Smooth muscle cell (in vitro differentiated cells): ENCODE measurements at regions not wholly inside any gene's neighbourhood (a gene's known extent, or its start where the extent isn't known, plus 50 kb on each side); places are given as distances from the start of the nearest gene placed in this dataset.

Experiments used
- DNase-seq: peaks from one replicate; lab custom pipeline; 2025; ENCODE audit not compliant: unreplicated experiment; lab: John Stamatoyannopoulos, UW
- H2AFZ ChIP-seq: fragments of 200-600 bp; sonication (generic); 2 replicates; pipeline ENCODE4 v1.6.0; 2016; ENCODE audit warnings: antibody characterized with exemption, low read depth, mild to moderate bottlenecking
- H3F3A ChIP-seq: fragments of 200-600 bp; sonication (generic); 2 replicates; pipeline ENCODE4 v1.6.0; 2017; ENCODE audit warnings: antibody characterized with exemption, low read depth
- H3K27ac ChIP-seq: fragments of 200-600 bp; sonication (generic); 2 replicates; pipeline ENCODE4 v1.5.1; 2016; ENCODE audit warnings: low read depth, mild to moderate bottlenecking
- H3K27me3 ChIP-seq: fragments of 200-600 bp; sonication (generic); 2 replicates; pipeline ENCODE4 v1.6.1; 2016; ENCODE audit warnings: low read depth, mild to moderate bottlenecking
- H3K36me3 ChIP-seq: fragments of 200-600 bp; sonication (generic); 2 replicates; pipeline ENCODE4 v1.5.1; 2016; ENCODE audit warnings: low read depth
- H3K4me1 ChIP-seq: fragments of 200-600 bp; sonication (generic); 2 replicates; pipeline ENCODE4 v1.5.1; 2016; ENCODE audit warnings: low read depth
- H3K4me2 ChIP-seq: fragments of 200-600 bp; sonication (generic); 2 replicates; pipeline ENCODE4 v1.6.0; 2016; ENCODE audit warnings: mild to moderate bottlenecking
- H3K4me3 ChIP-seq: fragments of 200-600 bp; sonication (generic); 2 replicates; pipeline ENCODE4 v1.5.1; 2016; ENCODE audit warnings: mild to moderate bottlenecking
- H3K79me2 ChIP-seq: fragments of 200-600 bp; sonication (generic); 2 replicates; pipeline ENCODE4 v1.6.0; 2016; ENCODE audit warnings: low read depth, mild to moderate bottlenecking
- H3K9ac ChIP-seq: fragments of 200-600 bp; sonication (generic); 2 replicates; pipeline ENCODE4 v1.6.0; 2016; ENCODE audit warnings: low read depth
- H3K9me3 ChIP-seq: fragments of 200-600 bp; sonication (generic); replicated peaks from 2 replicates; pipeline ENCODE4 v1.5.1; 2016; ENCODE audit warnings: low read depth
- H4K20me1 ChIP-seq: fragments of 200-600 bp; sonication (generic); 2 replicates; pipeline ENCODE4 v1.6.0; 2016; ENCODE audit warnings: low read depth
- WGBS: methylation state at CpG from one replicate; pipeline ENCODE4 v1.1.7; 2016; ENCODE audit warnings: low lambda C conversion rate; 5-methylcytosine and 5-hydroxymethylcytosine counted together
- TF ChIP-seq, protein P1 (sequence below): fragments of 200-600 bp; sonication (generic); IDR thresholded peaks from 2 replicates; pipeline ENCODE4 v1.5.1; 2017; ENCODE audit warnings: borderline replicate concordance, mild to moderate bottlenecking, antibody characterized with exemption; ENCODE audit not compliant: insufficient read depth, poor library complexity, severe bottlenecking

DNA sequence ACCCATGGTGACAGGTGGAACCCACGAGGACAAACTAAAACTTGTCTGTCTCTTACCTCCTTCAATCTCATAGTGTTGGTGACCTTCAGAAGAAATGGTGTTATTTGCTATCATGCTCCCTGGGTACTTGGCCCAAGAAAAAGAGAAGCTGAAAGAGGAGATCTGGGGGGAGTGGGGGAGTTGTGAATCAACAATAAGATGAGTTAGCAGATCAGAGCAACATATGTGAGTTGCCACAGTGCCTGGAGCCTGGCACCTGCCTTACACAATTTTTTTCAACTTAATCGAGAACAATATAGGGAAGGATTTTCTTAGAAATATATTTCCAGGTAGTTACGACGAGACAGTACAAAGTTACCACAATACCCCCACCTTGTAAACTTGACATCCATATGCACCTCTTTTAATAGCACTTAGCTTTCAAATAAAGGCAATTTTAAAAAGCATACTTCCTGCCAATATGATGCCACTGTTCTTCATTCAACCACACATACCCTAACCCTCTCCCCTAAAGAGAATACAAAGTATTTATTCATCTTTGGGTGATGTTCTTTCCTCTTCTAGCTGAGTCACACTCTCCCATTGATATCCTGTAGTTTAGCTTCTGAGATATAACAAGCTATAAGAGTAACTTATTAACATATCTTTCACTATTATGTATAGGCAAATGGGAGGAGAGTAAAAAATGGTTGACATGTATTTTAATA is 424.1 kb upstream of the OR4E1 start:
- Histone ChIP-seq H3K36me3 (no peaks in the 10 kb centered on the region), H3K9ac (no peak overlapping the region), H3K4me3 (no peak overlapping the region), H4K20me1 (no peaks in the 10 kb centered on the region), H3K27me3 (peaks cover 3% of the 10 kb centered on the region), H2AFZ (no peak overlapping the region), H3K9me3 (no peaks in the 10 kb centered on the region), H3K79me2 (no peaks in the 10 kb centered on the region), H3K4me2 (no peak overlapping the region), H3K4me1 (no peaks in the 10 kb centered on the region), H3F3A (no peaks in the 10 kb centered on the region), H3K27ac (no peak overlapping the region)
- DNase-seq, result no peak
- TF ChIP-seq, protein P1, sequence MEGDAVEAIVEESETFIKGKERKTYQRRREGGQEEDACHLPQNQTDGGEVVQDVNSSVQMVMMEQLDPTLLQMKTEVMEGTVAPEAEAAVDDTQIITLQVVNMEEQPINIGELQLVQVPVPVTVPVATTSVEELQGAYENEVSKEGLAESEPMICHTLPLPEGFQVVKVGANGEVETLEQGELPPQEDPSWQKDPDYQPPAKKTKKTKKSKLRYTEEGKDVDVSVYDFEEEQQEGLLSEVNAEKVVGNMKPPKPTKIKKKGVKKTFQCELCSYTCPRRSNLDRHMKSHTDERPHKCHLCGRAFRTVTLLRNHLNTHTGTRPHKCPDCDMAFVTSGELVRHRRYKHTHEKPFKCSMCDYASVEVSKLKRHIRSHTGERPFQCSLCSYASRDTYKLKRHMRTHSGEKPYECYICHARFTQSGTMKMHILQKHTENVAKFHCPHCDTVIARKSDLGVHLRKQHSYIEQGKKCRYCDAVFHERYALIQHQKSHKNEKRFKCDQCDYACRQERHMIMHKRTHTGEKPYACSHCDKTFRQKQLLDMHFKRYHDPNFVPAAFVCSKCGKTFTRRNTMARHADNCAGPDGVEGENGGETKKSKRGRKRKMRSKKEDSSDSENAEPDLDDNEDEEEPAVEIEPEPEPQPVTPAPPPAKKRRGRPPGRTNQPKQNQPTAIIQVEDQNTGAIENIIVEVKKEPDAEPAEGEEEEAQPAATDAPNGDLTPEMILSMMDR, result no peak
- 81% methylated on average over 4 of the region's 4 CpGs for WGBS

DNA sequence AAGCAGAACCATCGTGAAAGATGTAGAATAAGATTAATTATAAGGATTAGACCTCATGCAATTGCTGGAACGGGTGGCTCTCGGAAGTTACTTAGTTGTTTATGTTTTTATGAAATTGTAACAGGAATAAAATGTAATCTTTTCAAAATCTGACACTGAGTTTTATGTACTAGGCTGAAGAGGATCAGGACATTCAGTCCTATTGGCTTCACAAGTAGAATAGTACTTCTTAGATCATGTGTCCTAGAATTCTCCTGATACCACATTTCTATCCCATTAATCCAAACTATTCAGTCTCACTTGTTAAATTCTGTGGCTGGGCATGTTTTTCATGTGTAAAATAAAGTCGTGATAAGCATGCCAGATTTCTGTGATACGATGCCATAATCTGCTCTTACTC is 423.5 kb upstream of the OR4E1 start:
- no peak for DNase-seq
- no peak overlapping the region for H2AFZ ChIP-seq
- no peak overlapping the region for H3K4me3 ChIP-seq
- no peaks in the 10 kb centered on the region for H3F3A ChIP-seq
- no peaks in the 10 kb centered on the region for H3K36me3 ChIP-seq
- no peak overlapping the region for H3K27ac ChIP-seq
- 64% methylated on average over 5 of the region's 5 CpGs for WGBS
- TF ChIP-seq, protein P1, result no peak
- H3K4me2 ChIP-seq, result no peak overlapping the region
- H3K9me3 ChIP-seq, result no peaks in the 10 kb centered on the region
- no peaks in the 10 kb centered on the region for H3K4me1 ChIP-seq
- H3K79me2 ChIP-seq, result no peaks in the 10 kb centered on the region
- H3K27me3 ChIP-seq, result peaks cover 3% of the 10 kb centered on the region
- no peak overlapping the region for H3K9ac ChIP-seq
- no peaks in the 10 kb centered on the region for H4K20me1 ChIP-seq

DNA sequence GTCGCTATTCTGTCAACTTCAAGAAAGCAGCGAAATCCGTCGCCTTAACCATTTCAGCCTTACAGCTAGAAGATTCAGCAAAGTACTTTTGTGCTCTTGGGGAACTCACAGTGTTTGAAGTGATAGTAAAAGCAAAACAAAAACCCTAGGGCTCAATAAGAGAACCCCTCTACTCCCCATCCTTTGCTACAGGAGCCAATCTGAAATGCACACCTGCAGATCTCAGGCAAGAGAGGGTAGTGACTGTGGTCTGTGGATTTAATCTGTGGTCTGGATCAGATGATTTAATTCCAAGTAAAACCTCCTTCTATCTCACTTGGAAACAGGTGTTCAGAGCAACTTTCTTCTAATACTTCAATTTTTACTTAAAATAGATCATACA is 422.9 kb upstream of the OR4E1 start:
- peaks cover 3% of the 10 kb centered on the region for H3K27me3 ChIP-seq
- no peaks in the 10 kb centered on the region for H3F3A ChIP-seq
- TF ChIP-seq, protein P1, result no peak
- no peak overlapping the region for H2AFZ ChIP-seq
- no peaks in the 10 kb centered on the region for H3K4me1 ChIP-seq
- no peak overlapping the region for H3K9ac ChIP-seq
- no peaks in the 10 kb centered on the region for H4K20me1 ChIP-seq
- H3K79me2 ChIP-seq, result no peaks in the 10 kb centered on the region
- H3K36me3 ChIP-seq, result no peaks in the 10 kb centered on the region
- no peak for DNase-seq
- no peak overlapping the region for H3K27ac ChIP-seq
- no peaks in the 10 kb centered on the region for H3K9me3 ChIP-seq
- no peak overlapping the region for H3K4me3 ChIP-seq
- no peak overlapping the region for H3K4me2 ChIP-seq
- WGBS, result 98% methylated on average over 4 of the region's 4 CpGs
